ENCODE measurements at regions not wholly inside any gene's neighbourhood (a gene's known extent, or its start where the extent isn't known, plus 50 kb on each side); places are given as distances from the start of the nearest gene placed in this dataset.

DNA sequence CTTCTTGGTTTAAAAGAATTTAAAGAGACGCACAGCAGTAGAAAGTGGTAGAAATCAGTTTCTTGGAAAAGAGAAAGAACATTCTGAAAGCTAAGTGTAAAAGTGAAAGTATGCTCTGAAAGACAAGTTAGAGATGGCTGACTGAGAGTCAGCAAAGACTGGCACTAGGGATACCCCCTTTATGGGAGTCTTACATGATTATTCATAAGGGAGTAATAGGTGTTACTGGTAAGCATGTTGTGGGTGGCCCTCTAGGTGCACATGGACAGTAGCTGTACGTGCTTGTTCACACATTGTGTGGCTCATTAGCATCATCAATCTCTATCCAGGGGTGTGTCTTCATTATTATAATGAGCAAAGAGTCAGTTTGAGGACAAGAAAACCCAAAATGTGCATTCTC is 816.2 kb downstream of the CBLN2 start:
- no peak for DNase-seq (ENCODE audit: low spot score in 2 of 2)
- Histone ChIP-seq H3K36me3 (no peaks in the 10 kb centered on the region), H3K4me1 (no peaks in the 10 kb centered on the region), H3K27ac (no peak overlapping the region), H3K4me3 (no peak overlapping the region), H3K9me3 (no peaks in the 10 kb centered on the region), H3K27me3 (no peaks in the 10 kb centered on the region)
- no peak for TF ChIP-seq EP300 (IDR thresholded peaks at IDR 0.05)
- TF ChIP-seq POLR2A (IDR thresholded peaks at IDR 0.05) = no peak
- TF ChIP-seq, protein P1, sequence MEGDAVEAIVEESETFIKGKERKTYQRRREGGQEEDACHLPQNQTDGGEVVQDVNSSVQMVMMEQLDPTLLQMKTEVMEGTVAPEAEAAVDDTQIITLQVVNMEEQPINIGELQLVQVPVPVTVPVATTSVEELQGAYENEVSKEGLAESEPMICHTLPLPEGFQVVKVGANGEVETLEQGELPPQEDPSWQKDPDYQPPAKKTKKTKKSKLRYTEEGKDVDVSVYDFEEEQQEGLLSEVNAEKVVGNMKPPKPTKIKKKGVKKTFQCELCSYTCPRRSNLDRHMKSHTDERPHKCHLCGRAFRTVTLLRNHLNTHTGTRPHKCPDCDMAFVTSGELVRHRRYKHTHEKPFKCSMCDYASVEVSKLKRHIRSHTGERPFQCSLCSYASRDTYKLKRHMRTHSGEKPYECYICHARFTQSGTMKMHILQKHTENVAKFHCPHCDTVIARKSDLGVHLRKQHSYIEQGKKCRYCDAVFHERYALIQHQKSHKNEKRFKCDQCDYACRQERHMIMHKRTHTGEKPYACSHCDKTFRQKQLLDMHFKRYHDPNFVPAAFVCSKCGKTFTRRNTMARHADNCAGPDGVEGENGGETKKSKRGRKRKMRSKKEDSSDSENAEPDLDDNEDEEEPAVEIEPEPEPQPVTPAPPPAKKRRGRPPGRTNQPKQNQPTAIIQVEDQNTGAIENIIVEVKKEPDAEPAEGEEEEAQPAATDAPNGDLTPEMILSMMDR (IDR thresholded peaks at IDR 0.05) = no peak
- 38 to 91% methylated on average over 2 of the region's 2 CpGs for WGBS, 2 donors

DNA sequence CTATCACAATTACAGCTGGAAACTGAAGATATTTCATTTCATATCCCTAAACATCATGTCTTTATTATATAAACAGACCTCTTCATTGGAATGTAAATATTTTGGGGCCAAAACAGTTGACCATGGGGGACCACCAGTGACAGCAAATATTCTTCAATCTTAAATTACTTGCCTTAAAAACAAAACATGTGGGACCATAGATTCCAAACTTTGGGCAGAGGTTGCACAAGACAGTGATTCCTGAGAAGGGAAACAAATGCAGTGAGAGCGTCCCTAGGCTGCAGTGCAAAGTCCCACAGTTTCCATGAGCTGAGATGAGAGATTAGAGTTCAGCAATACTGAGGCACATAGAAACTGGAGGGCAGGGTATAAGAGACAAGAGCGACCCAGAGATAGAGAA is 818.9 kb downstream of the CBLN2 start:
- Histone ChIP-seq H3K4me3 (no peak overlapping the region), H3K4me1 (no peaks in the 10 kb centered on the region), H3K36me3 (no peaks in the 10 kb centered on the region), H3K9me3 (no peaks in the 10 kb centered on the region), H3K27me3 (no peaks in the 10 kb centered on the region), H3K27ac (no peak overlapping the region)
- TF ChIP-seq POLR2A (IDR thresholded peaks at IDR 0.05) (no peak), EP300 (IDR thresholded peaks at IDR 0.05) (no peak)
- TF ChIP-seq, protein P1 (IDR thresholded peaks at IDR 0.05) = no peak
- WGBS, 2 donors = 87 to 88% methylated on average over 2 of the region's 2 CpGs
- no peak for DNase-seq (ENCODE audit: low spot score in 2 of 2)

DNA sequence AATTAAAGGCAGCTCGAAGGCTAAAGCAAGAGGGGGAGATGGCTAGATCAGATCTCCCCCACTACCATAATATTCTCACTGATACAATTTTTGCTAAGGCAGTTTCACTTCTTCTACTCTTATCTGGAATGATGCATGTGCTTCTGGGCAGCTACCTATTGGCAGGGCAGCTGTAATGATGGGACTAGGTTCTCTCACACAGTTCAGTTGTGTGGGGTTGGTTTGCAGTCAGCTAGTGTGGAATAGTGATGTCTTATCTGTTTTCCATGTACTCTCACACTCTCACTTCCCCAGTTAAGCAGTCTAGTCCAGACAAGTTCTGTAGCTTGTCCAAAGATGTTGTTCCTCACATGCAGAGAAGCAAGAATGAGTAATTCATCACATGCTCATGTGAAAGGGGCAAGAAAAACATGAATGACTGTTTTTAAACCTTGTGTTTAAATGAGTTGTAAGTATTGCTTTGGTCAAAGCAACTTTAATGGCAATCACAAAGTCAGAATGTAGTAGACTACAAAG is 836.1 kb downstream of the CBLN2 start:
- Histone ChIP-seq H3K36me3 (no peaks in the 10 kb centered on the region), H3K9me3 (no peaks in the 10 kb centered on the region), H3K27ac (no peak overlapping the region), H3K4me3 (no peak overlapping the region), H3K4me1 (no peaks in the 10 kb centered on the region), H3K27me3 (no peaks in the 10 kb centered on the region)
- 83% methylated on average over 1 of the region's 1 CpG for WGBS, 2 donors
- TF ChIP-seq EP300 (IDR thresholded peaks at IDR 0.05) = no peak
- TF ChIP-seq POLR2A (IDR thresholded peaks at IDR 0.05) = no peak
- TF ChIP-seq, protein P1 (IDR thresholded peaks at IDR 0.05) = no peak
- no peak for DNase-seq (ENCODE audit: low spot score in 2 of 2)

DNA sequence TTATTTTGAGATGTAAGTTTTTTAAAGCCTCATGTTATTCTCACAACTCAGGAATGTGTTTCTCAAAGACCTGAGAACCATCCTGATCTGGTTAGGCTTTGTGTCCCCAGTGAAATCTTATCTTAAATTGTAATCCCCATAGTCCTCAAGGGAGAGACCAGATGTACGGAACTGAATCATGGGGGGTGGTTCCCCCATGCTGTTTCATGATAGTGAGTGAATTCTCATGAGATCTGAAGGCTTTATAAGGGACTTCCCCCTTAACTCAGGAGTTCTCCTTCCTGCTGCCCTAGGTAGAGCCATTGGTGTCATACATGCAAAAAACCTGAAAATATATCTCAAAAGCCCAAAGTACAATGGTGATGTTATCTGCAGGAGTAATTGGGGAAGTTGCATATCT is 836.7 kb downstream of the CBLN2 start:
- Histone ChIP-seq H3K27me3 (no peaks in the 10 kb centered on the region), H3K4me1 (no peaks in the 10 kb centered on the region), H3K4me3 (no peak overlapping the region), H3K27ac (no peak overlapping the region), H3K36me3 (no peaks in the 10 kb centered on the region), H3K9me3 (no peaks in the 10 kb centered on the region)
- TF ChIP-seq POLR2A (IDR thresholded peaks at IDR 0.05) (no peak), EP300 (IDR thresholded peaks at IDR 0.05) (no peak)
- TF ChIP-seq, protein P1 (IDR thresholded peaks at IDR 0.05) = no peak
- DNase-seq (ENCODE audit: low spot score in 2 of 2) = no peak
- 55 to 73% methylated on average over 1 of the region's 1 CpG for WGBS, 2 donors

DNA sequence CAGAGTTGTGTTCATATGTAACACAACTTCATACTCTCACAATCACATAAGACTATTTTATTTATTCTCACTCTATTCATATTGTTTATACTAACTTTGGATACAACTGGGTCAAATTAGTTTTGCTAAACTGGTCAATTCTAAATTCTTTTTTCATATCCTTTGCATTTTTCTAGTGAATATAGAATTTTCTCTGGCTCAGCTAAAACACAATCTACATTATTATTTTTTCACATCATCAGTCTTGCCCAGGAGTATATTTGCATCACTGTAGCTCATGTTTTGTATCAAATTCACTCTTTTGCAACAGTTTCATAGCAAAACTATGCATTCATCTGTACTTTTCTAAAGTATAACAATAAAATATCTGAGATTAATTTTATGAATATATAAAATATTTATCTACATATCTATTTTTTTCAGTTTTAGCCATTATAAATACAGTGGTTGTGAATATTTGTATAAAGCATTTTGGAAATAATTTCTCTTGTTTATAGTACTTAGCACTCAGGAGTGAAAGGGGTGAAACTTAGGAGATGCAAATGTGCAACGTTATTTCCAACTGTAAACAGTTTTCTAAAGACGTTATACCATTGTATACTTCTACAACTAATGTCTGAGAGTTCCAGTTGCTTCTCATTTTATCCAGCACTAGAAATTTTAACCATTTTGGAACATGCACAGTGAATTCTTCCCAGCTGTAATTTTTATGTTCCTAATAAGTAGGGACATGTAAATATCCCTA is 854.6 kb downstream of the CBLN2 start:
- 65 to 77% methylated on average over 2 of the region's 2 CpGs for WGBS, 2 donors
- Histone ChIP-seq H3K27ac (no peak overlapping the region), H3K4me1 (no peaks in the 10 kb centered on the region), H3K9me3 (no peaks in the 10 kb centered on the region), H3K4me3 (no peak overlapping the region), H3K27me3 (no peaks in the 10 kb centered on the region), H3K36me3 (no peaks in the 10 kb centered on the region)
- TF ChIP-seq POLR2A (IDR thresholded peaks at IDR 0.05) (no peak), EP300 (IDR thresholded peaks at IDR 0.05) (no peak)
- TF ChIP-seq, protein P1 (IDR thresholded peaks at IDR 0.05) = no peak
- no peak for DNase-seq (ENCODE audit: low spot score in 2 of 2)

All from tibial nerve (tissue), 4 donors.